B cell (primary cell): ENCODE measurements at regions not wholly inside any gene's neighbourhood (a gene's known extent, or its start where the extent isn't known, plus 50 kb on each side); places are given as distances from the start of the nearest gene placed in this dataset.

Experiments
- ATAC-seq: fragments of 200-7000 bp; cut with Tn5 transposase; one replicate; pipeline ENCODE4 v1.10.0; 2021; ENCODE audit warnings: low read depth, mild to moderate bottlenecking, moderate number of reproducible peaks, moderate library complexity
- CTCF ChIA-PET: fragments of 350-600 bp; sonication (Branson Sonifier 250); formaldehyde crosslinking; loops from one replicate; lab custom pipeline; 2021; ENCODE audit warnings: antibody characterized with exemption, inconsistent platforms; lab: Charles Lee
- POLR2A ChIA-PET: fragments of 350-600 bp; sonication (Branson Sonifier 250); formaldehyde crosslinking; loops from one replicate; lab custom pipeline; 2021; ENCODE audit warnings: antibody characterized with exemption; lab: Charles Lee
- DNase-seq: peaks from one replicate; pipeline ENCODE4 v3.0.0; 2013
- H2AFZ ChIP-seq: 2 replicates; pipeline ENCODE4 v1.6.1; 2012; ENCODE audit warnings: mild to moderate bottlenecking, low read depth, low read length; ENCODE audit not compliant: insufficient read depth, poor library complexity, severe bottlenecking
- H3K27ac ChIP-seq, 2 donors: 1 replicate in 1 of 2; 2 replicates in 1 of 2; pipeline ENCODE4 v1.5.1; 2012 to 2013; ENCODE audit warnings: low read length in 2 of 2, mild to moderate bottlenecking in 2 of 2, moderate library complexity in 1 of 2
- H3K27me3 ChIP-seq, 4 experiments: fragments of 200-600 bp in 1 of 4; sonication (generic) in 1 of 4; replicated peaks in 1 of 4; 1 replicate in 2 of 4; 2 replicates in 2 of 4; pipeline versions ENCODE4 v1.6.1 to v1.7.0; 2013 to 2016; ENCODE audit warnings: low read length in 3 of 4, mild to moderate bottlenecking in 2 of 4, mixed read lengths in 1 of 4, moderate library complexity in 1 of 4; ENCODE audit not compliant: insufficient read depth in 4 of 4, control insufficient read depth in 3 of 4; ENCODE audit errors: control extremely low read depth in 1 of 4
- H3K36me3 ChIP-seq, 2 experiments: replicated peaks in 1 of 2; 1 replicate in 1 of 2; 2 replicates in 1 of 2; pipeline versions ENCODE4 v1.6.1 to v1.7.1; 2013; ENCODE audit warnings: low read length in 1 of 2; ENCODE audit not compliant: insufficient read depth in 2 of 2, control insufficient read depth in 1 of 2; ENCODE audit errors: control extremely low read depth in 1 of 2, extremely low read depth in 1 of 2
- H3K4me1 ChIP-seq, 2 donors: fragments of 200-600 bp in 1 of 2; sonication (generic) in 1 of 2; 1 replicate in 1 of 2; 2 replicates in 1 of 2; pipeline versions ENCODE4 v1.5.1 to v1.6.1; 2013 to 2017; ENCODE audit warnings: low read length in 2 of 2; ENCODE audit not compliant: control insufficient read depth in 2 of 2, insufficient read depth in 2 of 2
- H3K4me2 ChIP-seq: replicated peaks from 2 replicates; pipeline ENCODE3; 2012; ENCODE audit warnings: mild to moderate bottlenecking, low read depth, low read length; ENCODE audit not compliant: poor library complexity, severe bottlenecking
- H3K4me3 ChIP-seq, 5 experiments: fragments of 200-600 bp in 1 of 5; sonication (generic) in 1 of 5; 1 replicate in 3 of 5; 2 replicates in 2 of 5; pipeline versions ENCODE4 v1.5.1 to v1.7.0; 2011 to 2016; ENCODE audit warnings: low read length in 4 of 5, mild to moderate bottlenecking in 4 of 5, low read depth in 2 of 5, control low read depth in 1 of 5, moderate library complexity in 1 of 5; ENCODE audit not compliant: insufficient read depth in 1 of 5; ENCODE audit errors: control extremely low read depth in 1 of 5, extremely low read depth in 1 of 5
- H3K79me2 ChIP-seq: fragments of 200-600 bp; sonication (generic); one replicate; pipeline ENCODE4 v1.6.0; 2016; ENCODE audit warnings: low read length; ENCODE audit not compliant: control insufficient read depth, insufficient read depth
- H3K9ac ChIP-seq: fragments of 200-600 bp; sonication (generic); 2 replicates; pipeline ENCODE4 v1.6.1; 2017; ENCODE audit warnings: mild to moderate bottlenecking, low read length, moderate library complexity
- H3K9me3 ChIP-seq, 3 donors: one replicate each; pipeline versions ENCODE4 v1.6.1 to v1.7.1; 2013; ENCODE audit warnings: low read length in 2 of 3; ENCODE audit not compliant: control insufficient read depth in 2 of 3, insufficient read depth in 1 of 3; ENCODE audit errors: control extremely low read depth in 1 of 3
- H4K20me1 ChIP-seq: 2 replicates; pipeline ENCODE4 v1.6.0; 2012; ENCODE audit warnings: mild to moderate bottlenecking, low read length; ENCODE audit not compliant: insufficient read depth, control insufficient read depth, poor library complexity, severe bottlenecking
- H3K27ac Mint-ChIP-seq: one replicate; pipeline ENCODE4 v1.8.0; 2021; ENCODE audit warnings: mixed read lengths
- H3K27me3 Mint-ChIP-seq: one replicate; pipeline ENCODE4 v1.8.0; 2021; ENCODE audit warnings: mixed read lengths
- H3K4me1 Mint-ChIP-seq: one replicate; pipeline ENCODE4 v1.8.0; 2021; ENCODE audit warnings: mixed read lengths
- H3K4me3 Mint-ChIP-seq: one replicate; pipeline ENCODE4 v1.8.0; 2021; ENCODE audit warnings: mixed read lengths
- H3K9me3 Mint-ChIP-seq: one replicate; pipeline ENCODE4 v1.8.0; 2022; ENCODE audit warnings: mixed read lengths; ENCODE audit not compliant: insufficient read depth
- EZH2 ChIP-seq: IDR thresholded peaks from 2 replicates; pipeline ENCODE4 v1.6.1; 2012; ENCODE audit warnings: borderline replicate concordance, low read depth, mild to moderate bottlenecking, moderate library complexity, low read length; ENCODE audit not compliant: insufficient read depth, poor library complexity, severe bottlenecking
- WGBS: methylation state at CpG from one replicate; pipeline ENCODE4 v1.1.5; 2013; ENCODE audit warnings: missing lambda C conversion rate; ENCODE audit not compliant: insufficient coverage; 5-methylcytosine and 5-hydroxymethylcytosine counted together
- intact Hi-C: fragments of 100-400 bp; cut with micrococcal nuclease; formaldehyde crosslinking; loops from one replicate; pipeline ENCODE4 v1.10.0; 2022
- TF ChIP-seq, protein P1 (sequence below): fragments of 200-600 bp; IDR thresholded peaks from one replicate; pipeline ENCODE4 v1.8.0; 2022; ENCODE audit warnings: antibody characterized with exemption, mild to moderate bottlenecking

DNA sequence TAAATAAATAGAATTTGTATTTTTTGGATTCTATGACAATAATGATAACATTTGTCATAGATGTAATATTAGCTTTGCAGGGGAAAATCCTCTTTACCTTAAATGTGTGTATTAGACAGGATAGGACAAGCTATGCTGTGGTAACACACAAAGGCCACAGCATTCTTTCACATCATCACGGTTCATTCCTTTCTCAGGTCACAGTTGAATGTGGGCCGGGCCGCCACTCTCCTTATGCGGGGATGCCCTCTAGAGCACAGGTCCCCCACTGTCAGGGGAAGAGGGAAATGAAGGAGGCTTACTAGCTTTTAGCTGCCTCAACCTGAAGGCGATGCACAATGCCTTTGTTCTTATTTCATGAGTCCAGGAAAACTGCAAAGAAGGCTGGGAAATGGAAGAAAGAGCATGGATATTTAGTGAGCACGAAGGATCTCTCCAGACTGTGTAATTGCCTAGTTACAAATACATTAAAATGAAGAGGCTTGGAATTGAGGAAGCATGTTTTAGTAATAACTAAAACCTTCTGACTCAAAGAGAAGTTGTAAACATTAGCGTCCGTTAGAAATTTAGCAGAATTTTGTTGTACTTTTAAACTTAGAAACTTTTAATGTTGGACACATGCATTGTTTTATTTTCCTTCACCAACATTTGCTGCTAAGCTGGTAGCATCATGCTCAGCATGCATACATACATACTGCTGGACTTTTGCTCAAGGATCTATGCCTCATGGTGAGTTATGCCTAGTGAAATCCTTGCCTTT is 248.9 kb upstream of the FOXQ1 start:
- Histone ChIP-seq H3K4me2 (no peak overlapping the region), H3K27me3 (no peaks in the 10 kb centered on the region), H3K4me3 (no peak overlapping the region), H3K9ac (no peak overlapping the region), H4K20me1 (no peaks in the 10 kb centered on the region), H3K9me3 (no peaks in the 10 kb centered on the region), H2AFZ (no peak overlapping the region), H3K36me3 (no peaks in the 10 kb centered on the region), H3K4me1 (no peaks in the 10 kb centered on the region), H3K79me2 (no peaks in the 10 kb centered on the region), H3K27ac (no peak overlapping the region)
- DNase-seq (no peak), ATAC-seq (no peak)
- no peaks in the 10 kb centered on the region for H3K27me3 Mint-ChIP-seq
- intact Hi-C loops: no loop called here
- no peak overlapping the region for H3K27ac Mint-ChIP-seq
- TF ChIP-seq EZH2: no peak
- TF ChIP-seq, protein P1, sequence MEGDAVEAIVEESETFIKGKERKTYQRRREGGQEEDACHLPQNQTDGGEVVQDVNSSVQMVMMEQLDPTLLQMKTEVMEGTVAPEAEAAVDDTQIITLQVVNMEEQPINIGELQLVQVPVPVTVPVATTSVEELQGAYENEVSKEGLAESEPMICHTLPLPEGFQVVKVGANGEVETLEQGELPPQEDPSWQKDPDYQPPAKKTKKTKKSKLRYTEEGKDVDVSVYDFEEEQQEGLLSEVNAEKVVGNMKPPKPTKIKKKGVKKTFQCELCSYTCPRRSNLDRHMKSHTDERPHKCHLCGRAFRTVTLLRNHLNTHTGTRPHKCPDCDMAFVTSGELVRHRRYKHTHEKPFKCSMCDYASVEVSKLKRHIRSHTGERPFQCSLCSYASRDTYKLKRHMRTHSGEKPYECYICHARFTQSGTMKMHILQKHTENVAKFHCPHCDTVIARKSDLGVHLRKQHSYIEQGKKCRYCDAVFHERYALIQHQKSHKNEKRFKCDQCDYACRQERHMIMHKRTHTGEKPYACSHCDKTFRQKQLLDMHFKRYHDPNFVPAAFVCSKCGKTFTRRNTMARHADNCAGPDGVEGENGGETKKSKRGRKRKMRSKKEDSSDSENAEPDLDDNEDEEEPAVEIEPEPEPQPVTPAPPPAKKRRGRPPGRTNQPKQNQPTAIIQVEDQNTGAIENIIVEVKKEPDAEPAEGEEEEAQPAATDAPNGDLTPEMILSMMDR: no peak
- ChIA-PET POLR2A (no interaction called here), CTCF (no interaction called here)
- H3K4me1 Mint-ChIP-seq: no peaks in the 10 kb centered on the region
- no peaks in the 10 kb centered on the region for H3K9me3 Mint-ChIP-seq
- H3K4me3 Mint-ChIP-seq: no peak overlapping the region
- 86% methylated on average over 1 of the region's 8 CpGs for WGBS

DNA sequence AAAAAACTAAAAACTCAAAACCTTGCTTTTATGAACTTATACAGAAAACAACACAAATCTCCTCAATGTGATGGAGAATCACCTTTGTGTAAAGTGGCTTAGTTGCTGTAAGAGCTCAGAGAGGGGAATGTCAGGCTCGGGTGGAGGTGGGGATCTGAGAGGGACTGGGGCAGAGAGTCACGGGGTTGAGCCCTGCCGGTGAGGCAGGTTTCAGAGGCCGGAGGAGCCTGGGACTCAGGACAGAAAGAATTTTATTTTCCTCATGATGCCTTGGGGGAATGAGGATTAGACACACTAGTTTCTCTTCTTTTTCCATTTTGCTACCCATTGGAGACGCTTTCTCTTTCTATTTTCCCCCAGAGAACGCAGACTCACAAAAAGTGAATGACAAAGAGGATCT is 252.3 kb upstream of the FOXQ1 start:
- ATAC-seq: no peak
- H3K79me2 ChIP-seq: no peaks in the 10 kb centered on the region
- POLR2A ChIA-PET: no interaction called here

More for the DNA sequence above, 252.3 kb upstream of the FOXQ1 start:
- Histone ChIP-seq H3K36me3 (no peaks in the 10 kb centered on the region), H3K27ac (no peak overlapping the region), H3K9me3 (no peaks in the 10 kb centered on the region), H2AFZ (no peak overlapping the region), H3K9ac (no peak overlapping the region), H3K4me3 (no peak overlapping the region), H3K4me1 (no peaks in the 10 kb centered on the region), H3K4me2 (no peak overlapping the region), H3K27me3 (no peaks in the 10 kb centered on the region), H4K20me1 (no peaks in the 10 kb centered on the region)
- intact Hi-C loops: no loop called here
- Mint-ChIP-seq H3K4me1 (no peaks in the 10 kb centered on the region), H3K9me3 (no peaks in the 10 kb centered on the region), H3K4me3 (no peak overlapping the region), H3K27me3 (peaks cover 3% of the 10 kb centered on the region), H3K27ac (no peak overlapping the region)
- no peak for TF ChIP-seq EZH2
- TF ChIP-seq, protein P1: no peak
- CTCF ChIA-PET: no interaction called here
- 87% methylated on average over 3 of the region's 6 CpGs for WGBS
- no peak for DNase-seq
